ENCODE measurements at regions not wholly inside any gene's neighbourhood (a gene's known extent, or its start where the extent isn't known, plus 50 kb on each side); places are given as distances from the start of the nearest gene placed in this dataset.

DNA sequence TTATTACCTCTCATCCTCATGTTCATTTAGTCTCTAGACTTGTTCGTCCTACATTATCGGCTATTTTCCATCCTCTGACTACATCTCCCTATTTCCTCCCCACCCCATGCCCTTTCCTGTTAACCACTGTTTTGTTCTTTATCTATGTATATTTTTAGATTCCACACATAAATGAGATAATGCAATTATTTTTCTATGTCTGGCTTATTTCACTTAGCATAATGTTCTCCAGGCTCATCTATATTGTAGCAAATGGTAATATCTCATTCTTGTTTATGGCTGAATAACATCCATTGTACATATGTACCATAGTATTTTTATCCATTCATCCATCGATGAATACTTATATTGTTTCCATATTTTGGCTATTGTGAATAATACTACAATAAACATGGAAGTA, 84.6 kb upstream of the PTPRR start:
- Mint-ChIP-seq H3K27me3 (no peaks in the 10 kb centered on the region), H3K4me1 (no peaks in the 10 kb centered on the region), H3K27ac (no peak overlapping the region), H3K4me3 (no peak overlapping the region), H3K36me3 (ENCODE audit: low read depth) (no peaks in the 10 kb centered on the region), H3K9me3 (no peaks in the 10 kb centered on the region)
- CTCF ChIA-PET, result no interaction called here
- DNase-seq, result no peak
- POLR2A ChIA-PET, result no interaction called here

DNA sequence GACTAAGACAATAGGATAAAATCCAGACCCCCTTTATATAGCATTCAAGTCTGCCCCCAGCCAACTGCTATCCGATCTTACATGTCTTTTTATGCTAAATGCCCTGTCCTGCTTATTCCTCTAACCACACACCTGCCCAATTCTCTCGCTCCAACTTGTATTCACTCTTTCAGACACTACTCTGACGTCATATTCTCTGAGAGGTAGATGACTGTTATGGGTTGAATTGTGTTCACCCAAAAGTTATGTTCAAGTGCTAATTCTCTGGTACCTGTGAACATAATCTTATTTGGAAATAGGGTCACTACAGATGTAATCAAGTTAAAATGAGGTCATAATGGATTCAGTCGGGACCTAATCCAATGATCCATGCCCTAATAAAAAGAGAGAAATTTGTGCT, 84.0 kb upstream of the PTPRR start:
- Mint-ChIP-seq H3K4me3 (no peak overlapping the region), H3K4me1 (no peaks in the 10 kb centered on the region), H3K36me3 (ENCODE audit: low read depth) (no peaks in the 10 kb centered on the region), H3K27me3 (no peaks in the 10 kb centered on the region), H3K27ac (no peak overlapping the region), H3K9me3 (no peaks in the 10 kb centered on the region)
- POLR2A ChIA-PET, result no interaction called here
- CTCF ChIA-PET, result no interaction called here
- no peak for DNase-seq

DNA sequence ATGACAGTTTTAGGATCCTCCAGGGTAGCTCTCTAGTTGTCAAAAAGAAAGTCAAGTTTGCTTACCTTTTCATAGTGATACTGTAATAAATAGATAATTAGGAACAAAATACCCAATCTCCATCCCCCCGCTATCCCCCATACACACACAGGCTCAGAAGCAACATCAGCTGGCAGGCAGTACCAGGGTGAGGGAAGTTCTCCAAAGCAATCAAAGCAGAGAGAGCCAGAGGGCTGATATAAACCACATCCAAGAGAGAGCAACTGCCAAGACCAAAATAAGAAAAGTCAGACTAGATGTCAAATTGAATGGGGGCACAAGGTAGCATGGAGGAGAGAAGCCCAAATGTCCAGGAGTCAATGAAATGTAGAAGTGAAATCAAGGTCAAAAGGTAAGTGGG, 80.2 kb upstream of the PTPRR start:
- H3K4me3 Mint-ChIP-seq, result no peak overlapping the region

DNA sequence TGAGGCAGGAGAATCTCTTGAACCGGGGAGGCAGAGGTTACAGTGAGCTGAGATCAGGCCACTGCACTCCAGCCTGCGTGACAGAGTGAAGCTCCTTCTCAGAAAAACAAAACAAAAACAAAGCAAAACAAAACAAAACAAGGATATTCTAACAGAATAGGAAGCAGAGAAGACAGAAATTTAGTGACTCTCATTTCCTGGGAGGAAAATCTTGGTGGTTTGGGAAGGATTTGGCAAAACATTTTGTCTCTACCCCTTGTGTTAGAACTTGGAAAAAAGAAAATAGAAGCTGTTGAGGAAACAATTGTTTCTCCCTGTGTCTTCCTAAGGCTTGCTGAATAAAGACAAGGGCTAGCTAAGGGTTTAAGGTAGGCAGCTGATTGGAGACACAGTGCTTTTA, 79.7 kb upstream of the PTPRR start:
- DNase-seq, result no peak
- H3K9me3 Mint-ChIP-seq, result no peaks in the 10 kb centered on the region
- H3K4me1 Mint-ChIP-seq, result no peaks in the 10 kb centered on the region
- H3K27me3 Mint-ChIP-seq, result no peaks in the 10 kb centered on the region
- no peaks in the 10 kb centered on the region for H3K36me3 Mint-ChIP-seq (ENCODE audit: low read depth)
- H3K4me3 Mint-ChIP-seq, result no peak overlapping the region
- H3K27ac Mint-ChIP-seq, result no peak overlapping the region
- POLR2A ChIA-PET, result no interaction called here
- CTCF ChIA-PET, result no interaction called here

More for the DNA sequence above, 80.2 kb upstream of the PTPRR start:
- H3K9me3 Mint-ChIP-seq, result no peaks in the 10 kb centered on the region
- DNase-seq, result no peak
- no peaks in the 10 kb centered on the region for H3K4me1 Mint-ChIP-seq
- no peaks in the 10 kb centered on the region for H3K27me3 Mint-ChIP-seq
- no peaks in the 10 kb centered on the region for H3K36me3 Mint-ChIP-seq (ENCODE audit: low read depth)
- ChIA-PET CTCF (no interaction called here), POLR2A (interaction anchor here (0.5 kb wide), 1 partner anchor 1750 kb away, joined by 7 read pairs; no protein-coding TSS in a partner anchor)
- no peak overlapping the region for H3K27ac Mint-ChIP-seq

DNA sequence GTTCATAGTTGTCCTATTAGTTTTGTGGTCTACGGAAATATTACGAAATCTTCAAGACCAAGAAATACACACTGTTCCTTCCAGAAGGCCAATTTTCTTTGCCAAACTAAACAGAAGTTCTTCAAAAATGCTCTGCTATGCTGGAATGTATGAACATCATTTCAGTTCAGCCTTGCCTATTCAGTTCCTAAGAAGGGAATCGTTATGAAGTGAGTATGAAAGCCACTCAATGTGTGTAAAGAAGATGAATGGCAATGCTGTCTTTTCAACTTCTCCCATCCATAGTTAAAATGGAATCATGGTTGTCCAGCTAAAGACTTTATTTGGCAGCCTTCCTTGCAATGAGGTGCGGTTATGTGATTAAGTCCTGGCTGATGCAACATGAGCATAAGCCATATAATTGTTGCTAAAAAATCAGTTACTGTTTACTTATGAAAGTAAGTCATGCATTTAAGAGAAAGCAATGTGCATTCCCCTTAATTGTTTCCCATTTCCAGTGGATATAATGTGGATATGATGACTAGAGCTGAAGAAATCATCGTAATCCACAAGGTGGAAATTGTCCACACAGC, 73.8 kb upstream of the PTPRR start:
- Mint-ChIP-seq H3K9me3 (no peaks in the 10 kb centered on the region), H3K36me3 (ENCODE audit: low read depth) (no peaks in the 10 kb centered on the region), H3K27ac (no peak overlapping the region), H3K27me3 (no peaks in the 10 kb centered on the region), H3K4me3 (no peak overlapping the region), H3K4me1 (no peaks in the 10 kb centered on the region)
- ChIA-PET CTCF (interaction anchor here (1.2 kb wide), 1 partner anchor 16 kb away, joined by 4 read pairs; no protein-coding TSS in a partner anchor), POLR2A (no interaction called here)
- no peak for DNase-seq

DNA sequence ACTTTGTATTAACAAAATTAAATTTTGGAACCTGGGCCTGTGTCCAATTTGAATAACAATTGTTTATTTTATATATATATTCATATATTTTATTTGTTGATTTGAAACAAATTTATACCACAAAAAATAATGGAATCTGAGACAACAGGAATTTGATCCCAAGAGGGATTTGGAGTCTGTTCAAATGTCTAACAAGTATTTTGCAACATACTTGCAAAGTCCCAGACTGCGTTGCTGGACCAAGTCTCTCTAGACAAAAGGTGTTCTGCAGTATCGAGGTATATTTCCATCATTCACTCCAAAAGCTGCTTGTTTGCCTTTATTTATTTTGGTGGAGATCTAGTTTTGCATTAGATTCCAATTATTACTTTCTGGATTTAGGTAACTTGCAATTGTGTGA, 68.7 kb upstream of the PTPRR start:
- no peaks in the 10 kb centered on the region for H3K27me3 Mint-ChIP-seq
- H3K9me3 Mint-ChIP-seq, result no peaks in the 10 kb centered on the region
- no peak overlapping the region for H3K27ac Mint-ChIP-seq
- H3K4me3 Mint-ChIP-seq, result no peak overlapping the region
- CTCF ChIA-PET, result no interaction called here
- no peaks in the 10 kb centered on the region for H3K4me1 Mint-ChIP-seq
- POLR2A ChIA-PET, result no interaction called here
- no peak for DNase-seq
- no peaks in the 10 kb centered on the region for H3K36me3 Mint-ChIP-seq (ENCODE audit: low read depth)

DNA sequence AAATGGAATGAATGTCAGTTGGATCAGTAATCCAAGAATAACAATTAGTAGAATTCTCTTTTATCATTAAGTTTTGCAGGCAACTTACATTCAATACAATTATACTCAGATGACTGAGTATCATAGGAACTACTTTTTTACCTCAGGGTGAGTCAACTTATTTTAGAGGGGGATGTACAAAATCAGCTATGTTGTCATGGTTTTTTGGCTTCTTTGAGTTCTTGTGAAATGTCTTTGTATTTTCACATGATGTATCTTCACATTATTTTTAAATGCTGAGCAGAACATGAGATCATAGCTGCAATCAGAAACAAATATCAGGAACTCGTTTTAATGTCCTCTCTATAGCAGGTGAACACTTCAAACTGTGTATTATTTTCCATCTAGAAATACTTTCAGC, 65.3 kb upstream of the PTPRR start:
- Mint-ChIP-seq H3K36me3 (ENCODE audit: low read depth) (no peaks in the 10 kb centered on the region), H3K9me3 (no peaks in the 10 kb centered on the region), H3K4me1 (no peaks in the 10 kb centered on the region), H3K27ac (no peak overlapping the region), H3K4me3 (no peak overlapping the region), H3K27me3 (no peaks in the 10 kb centered on the region)
- ChIA-PET CTCF (no interaction called here), POLR2A (no interaction called here)
- DNase-seq, result no peak

DNA sequence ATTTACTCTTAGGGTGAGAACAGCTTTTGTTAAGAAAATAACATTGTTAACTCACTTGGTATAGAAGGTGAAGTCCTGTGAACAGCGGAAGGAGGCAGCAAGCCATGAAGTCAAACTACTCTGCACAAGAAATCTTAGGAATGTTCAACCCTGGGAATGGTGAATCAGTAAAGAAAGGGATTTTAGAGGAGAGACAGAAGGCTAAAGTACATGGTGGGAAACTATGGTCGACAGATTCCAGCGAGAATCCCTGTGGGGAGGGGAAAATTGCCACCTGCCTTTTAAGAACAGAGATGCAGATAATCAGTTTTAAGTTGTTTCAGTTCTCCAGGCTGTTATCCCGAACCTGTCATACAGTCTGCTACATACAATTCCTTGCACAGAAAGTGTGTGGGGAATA, 63.2 kb upstream of the PTPRR start:
- Mint-ChIP-seq H3K27me3 (no peaks in the 10 kb centered on the region), H3K4me3 (no peak overlapping the region), H3K4me1 (no peaks in the 10 kb centered on the region), H3K27ac (no peak overlapping the region), H3K36me3 (ENCODE audit: low read depth) (no peaks in the 10 kb centered on the region), H3K9me3 (no peaks in the 10 kb centered on the region)
- POLR2A ChIA-PET, result no interaction called here
- CTCF ChIA-PET, result no interaction called here
- DNase-seq, result no peak

DNA sequence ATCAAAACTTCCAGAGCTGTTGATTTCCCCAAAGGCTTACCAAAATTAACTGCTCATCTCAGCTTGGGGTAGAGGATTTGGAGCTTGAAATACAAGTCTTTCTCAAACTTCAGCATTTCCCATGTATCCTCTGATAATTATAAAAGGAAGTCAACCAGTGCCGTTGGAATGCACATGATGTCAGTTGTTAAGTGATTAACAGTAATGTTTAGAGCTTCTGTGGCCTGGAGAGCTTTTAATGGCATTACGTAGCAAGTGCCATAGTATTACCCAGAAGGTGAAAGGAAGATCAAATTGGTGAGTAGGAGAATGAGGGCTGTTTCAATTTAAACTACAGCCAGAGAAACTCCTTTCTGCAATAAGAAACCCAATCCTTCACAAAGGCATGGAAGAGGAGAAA, 62.5 kb upstream of the PTPRR start:
- DNase-seq, result no peak
- H3K4me1 Mint-ChIP-seq, result no peaks in the 10 kb centered on the region
- H3K4me3 Mint-ChIP-seq, result no peak overlapping the region
- no peaks in the 10 kb centered on the region for H3K9me3 Mint-ChIP-seq
- H3K27ac Mint-ChIP-seq, result no peak overlapping the region
- ChIA-PET POLR2A (no interaction called here), CTCF (no interaction called here)
- no peaks in the 10 kb centered on the region for H3K27me3 Mint-ChIP-seq
- no peaks in the 10 kb centered on the region for H3K36me3 Mint-ChIP-seq (ENCODE audit: low read depth)

DNA sequence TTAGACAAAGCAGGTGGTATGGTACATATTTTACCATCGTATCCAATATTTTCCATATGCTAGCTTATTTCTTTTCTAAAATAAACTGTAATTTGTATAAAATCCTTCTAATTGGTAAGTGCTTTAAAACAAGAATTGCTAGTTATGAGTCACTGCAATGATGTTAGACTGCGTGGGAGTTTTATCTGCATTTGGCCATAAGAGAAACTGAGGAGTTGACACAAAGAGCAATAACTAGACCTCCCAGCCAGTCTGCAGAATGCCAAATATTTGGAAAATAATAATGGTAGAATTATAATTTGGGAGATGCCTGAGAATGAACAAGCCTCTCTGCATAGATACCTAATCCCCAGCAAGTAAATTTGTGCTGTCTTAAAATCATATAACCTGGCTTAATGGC, 61.7 kb upstream of the PTPRR start:
- CTCF ChIA-PET, result no interaction called here
- no peak for DNase-seq

DNA sequence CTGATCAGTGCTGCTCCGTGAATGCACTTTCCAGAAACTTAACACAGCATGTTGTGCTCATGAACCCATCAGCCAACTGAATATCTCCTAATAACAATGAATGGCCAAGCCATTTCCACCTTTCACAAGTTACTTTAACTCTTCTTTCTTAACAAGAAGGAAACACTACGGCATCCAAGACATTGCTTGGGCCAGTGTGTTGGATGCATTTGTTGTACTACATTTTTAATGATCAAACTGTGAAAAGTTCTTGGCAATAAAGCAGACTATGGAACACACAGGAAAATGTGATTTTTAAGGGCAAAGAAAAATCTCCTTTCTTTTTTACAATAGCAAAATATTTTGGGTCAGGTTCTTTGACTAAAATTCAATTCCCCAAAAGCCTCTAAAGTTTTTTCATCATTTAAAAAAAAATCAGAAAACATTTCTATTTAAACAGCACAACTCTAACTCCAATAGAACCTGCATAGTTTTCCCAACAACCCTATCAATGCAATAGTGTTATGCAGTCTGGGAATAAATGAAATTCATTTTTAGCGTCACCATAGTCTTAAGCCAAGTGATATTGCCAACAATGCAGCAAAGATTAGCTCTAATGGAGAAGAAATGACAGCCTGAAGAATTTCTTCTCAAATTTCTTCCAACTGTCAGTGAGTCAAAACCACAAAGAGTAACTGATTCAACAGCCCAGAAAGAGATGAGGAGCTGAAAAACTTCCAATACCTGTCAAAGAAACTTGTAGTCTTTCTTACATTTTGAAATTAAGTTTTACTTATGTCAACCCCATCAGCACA, 50.7 kb upstream of the PTPRR start:
- Mint-ChIP-seq H3K4me3 (no peak overlapping the region), H3K27ac (no peak overlapping the region), H3K27me3 (no peaks in the 10 kb centered on the region), H3K4me1 (no peaks in the 10 kb centered on the region), H3K36me3 (ENCODE audit: low read depth) (no peaks in the 10 kb centered on the region), H3K9me3 (no peaks in the 10 kb centered on the region)
- no peak for DNase-seq
- CTCF ChIA-PET, result no interaction called here
- POLR2A ChIA-PET, result no interaction called here

More for the DNA sequence above, 61.7 kb upstream of the PTPRR start:
- POLR2A ChIA-PET, result no interaction called here
- Mint-ChIP-seq H3K4me3 (no peak overlapping the region), H3K27ac (no peak overlapping the region), H3K9me3 (no peaks in the 10 kb centered on the region), H3K4me1 (no peaks in the 10 kb centered on the region), H3K27me3 (no peaks in the 10 kb centered on the region), H3K36me3 (ENCODE audit: low read depth) (no peaks in the 10 kb centered on the region)

Data from activated CD4-positive, alpha-beta T cell treated with anti-CD3 and anti-CD28 coated beads, Interleukin-2, amount 10 ng/mL, durations not matched to agents 7 days and 5 days (primary cell).